ENCODE measurements at regions not wholly inside any gene's neighbourhood (a gene's known extent, or its start where the extent isn't known, plus 50 kb on each side); places are given as distances from the start of the nearest gene placed in this dataset.

DNA sequence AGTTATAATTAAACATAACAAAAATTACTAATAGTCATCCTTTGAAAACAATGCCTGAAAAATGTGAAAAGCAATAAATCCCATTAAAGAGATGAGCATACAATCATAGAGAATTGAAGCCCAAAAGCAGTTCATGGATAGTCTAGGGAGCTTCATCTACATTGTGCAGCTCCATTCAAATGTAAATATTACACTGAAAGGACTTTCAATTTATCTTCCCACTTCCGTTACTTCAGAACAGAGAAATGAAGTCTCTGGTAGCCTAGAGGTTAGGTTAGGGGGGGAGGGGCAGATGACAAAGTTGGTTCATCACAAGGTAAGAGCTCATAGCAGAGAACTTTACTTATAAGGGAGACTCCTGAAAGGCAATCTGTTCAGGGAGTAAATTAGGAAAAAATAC lies 126.6 kb upstream of the RGPD4 start:
- no peaks in the 10 kb centered on the region for H4K20me1 ChIP-seq (ENCODE audit: insufficient read depth, low read length)
- H3K9me3 ChIP-seq (replicated peaks in 1 of 2; ENCODE audit: control insufficient read depth in 1 of 2, insufficient read depth in 1 of 2, low read length in 2 of 2): no peaks in the 10 kb centered on the region
- Mint-ChIP-seq H3K4me3 (no peak overlapping the region), H3K27ac (no peak overlapping the region), H3K4me1 (no peaks in the 10 kb centered on the region), H3K27me3 (ENCODE audit: low read depth in 3 of 3) (no peaks in the 10 kb centered on the region), H3K36me3 (no peaks in the 10 kb centered on the region), H3K9me3 (peaks cover 0 to 3% (median 0%) of the 10 kb centered on the region in 7 donors)
- H3K4me1 ChIP-seq (ENCODE audit: control insufficient read depth in 1 of 2, insufficient read depth in 2 of 2, low read length in 2 of 2): no peaks in the 10 kb centered on the region
- no peaks in the 10 kb centered on the region for H3K27me3 ChIP-seq (ENCODE audit: control insufficient read depth in 2 of 2, insufficient read depth in 2 of 2, low read length in 2 of 2)
- H3K4me3 ChIP-seq (replicated peaks in 1 of 3; ENCODE audit: low read depth in 2 of 3, low read length in 3 of 3): no peak overlapping the region
- H3K79me2 ChIP-seq (ENCODE audit: insufficient read depth, low read length): no peaks in the 10 kb centered on the region
- no peak overlapping the region for H3K27ac ChIP-seq (ENCODE audit: low read depth in 1 of 2, low read length in 2 of 2)
- intact Hi-C loops (cut with micrococcal nuclease): no loop called here
- H2AFZ ChIP-seq (ENCODE audit: insufficient read depth, low read depth, low read length, poor library complexity, severe bottlenecking): no peak overlapping the region
- no peak for DNase-seq
- WGBS (ENCODE audit: insufficient coverage): no CpG with 5 or more reads among the region's 1 CpG
- TF ChIP-seq, protein P1, sequence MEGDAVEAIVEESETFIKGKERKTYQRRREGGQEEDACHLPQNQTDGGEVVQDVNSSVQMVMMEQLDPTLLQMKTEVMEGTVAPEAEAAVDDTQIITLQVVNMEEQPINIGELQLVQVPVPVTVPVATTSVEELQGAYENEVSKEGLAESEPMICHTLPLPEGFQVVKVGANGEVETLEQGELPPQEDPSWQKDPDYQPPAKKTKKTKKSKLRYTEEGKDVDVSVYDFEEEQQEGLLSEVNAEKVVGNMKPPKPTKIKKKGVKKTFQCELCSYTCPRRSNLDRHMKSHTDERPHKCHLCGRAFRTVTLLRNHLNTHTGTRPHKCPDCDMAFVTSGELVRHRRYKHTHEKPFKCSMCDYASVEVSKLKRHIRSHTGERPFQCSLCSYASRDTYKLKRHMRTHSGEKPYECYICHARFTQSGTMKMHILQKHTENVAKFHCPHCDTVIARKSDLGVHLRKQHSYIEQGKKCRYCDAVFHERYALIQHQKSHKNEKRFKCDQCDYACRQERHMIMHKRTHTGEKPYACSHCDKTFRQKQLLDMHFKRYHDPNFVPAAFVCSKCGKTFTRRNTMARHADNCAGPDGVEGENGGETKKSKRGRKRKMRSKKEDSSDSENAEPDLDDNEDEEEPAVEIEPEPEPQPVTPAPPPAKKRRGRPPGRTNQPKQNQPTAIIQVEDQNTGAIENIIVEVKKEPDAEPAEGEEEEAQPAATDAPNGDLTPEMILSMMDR (IDR thresholded peaks at IDR 0.05): no peak
- no peak overlapping the region for H3K4me2 ChIP-seq (replicated peaks; ENCODE audit: extremely low read depth, low read length, poor library complexity, severe bottlenecking)
- no peaks in the 10 kb centered on the region for H3K36me3 ChIP-seq (replicated peaks in 1 of 2; ENCODE audit: control insufficient read depth in 1 of 2, insufficient read depth in 2 of 2, low read length in 2 of 2)
- no peak overlapping the region for H3K9ac ChIP-seq (ENCODE audit: insufficient read depth, low read length, poor library complexity, severe bottlenecking)

DNA sequence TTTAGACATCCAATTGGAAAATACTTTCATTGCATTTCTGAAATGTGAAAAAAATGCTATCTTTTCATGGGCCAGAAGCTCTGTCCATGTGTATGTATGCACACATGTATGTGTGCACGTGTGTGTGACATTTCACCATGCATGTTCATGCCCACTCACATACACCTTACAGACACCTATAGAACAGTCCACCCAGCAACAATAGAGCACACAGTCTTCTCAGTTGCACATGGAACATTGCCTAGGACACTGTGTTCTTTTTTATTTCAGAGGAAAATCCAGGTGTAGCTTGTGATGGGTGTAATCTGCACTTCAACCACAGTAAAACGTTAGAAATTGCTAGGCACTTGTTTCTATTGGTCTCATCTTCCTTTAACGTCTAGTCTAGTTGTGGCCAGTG lies 114.8 kb upstream of the RGPD4 start:
- DNase-seq: no peak
- Mint-ChIP-seq H3K4me3 (no peak overlapping the region), H3K27me3 (ENCODE audit: low read depth in 3 of 3) (peaks cover 0 to 2% (median 0%) of the 10 kb centered on the region in 3 donors), H3K27ac (no peak overlapping the region), H3K4me1 (peaks cover 5% of the 10 kb centered on the region), H3K9me3 (peaks cover 0 to 7% (median 0%) of the 10 kb centered on the region in 7 donors), H3K36me3 (no peaks in the 10 kb centered on the region)
- TF ChIP-seq, protein P1 (IDR thresholded peaks at IDR 0.05): no peak
- Histone ChIP-seq H3K4me3 (replicated peaks in 1 of 3; ENCODE audit: low read depth in 2 of 3, low read length in 3 of 3) (no peak overlapping the region), H3K27ac (ENCODE audit: low read depth in 1 of 2, low read length in 2 of 2) (no peak overlapping the region), H2AFZ (ENCODE audit: insufficient read depth, low read depth, low read length, poor library complexity, severe bottlenecking) (no peak overlapping the region), H4K20me1 (ENCODE audit: insufficient read depth, low read length) (no peaks in the 10 kb centered on the region), H3K9ac (ENCODE audit: insufficient read depth, low read length, poor library complexity, severe bottlenecking) (no peak overlapping the region), H3K79me2 (ENCODE audit: insufficient read depth, low read length) (no peaks in the 10 kb centered on the region), H3K36me3 (replicated peaks in 1 of 2; ENCODE audit: control insufficient read depth in 1 of 2, insufficient read depth in 2 of 2, low read length in 2 of 2) (no peaks in the 10 kb centered on the region), H3K9me3 (replicated peaks in 1 of 2; ENCODE audit: control insufficient read depth in 1 of 2, insufficient read depth in 1 of 2, low read length in 2 of 2) (no peaks in the 10 kb centered on the region), H3K4me2 (replicated peaks; ENCODE audit: extremely low read depth, low read length, poor library complexity, severe bottlenecking) (no peak overlapping the region), H3K27me3 (ENCODE audit: control insufficient read depth in 2 of 2, insufficient read depth in 2 of 2, low read length in 2 of 2) (no peaks in the 10 kb centered on the region), H3K4me1 (ENCODE audit: control insufficient read depth in 1 of 2, insufficient read depth in 2 of 2, low read length in 2 of 2) (no peaks in the 10 kb centered on the region)
- WGBS (ENCODE audit: insufficient coverage): 83% methylated on average over 1 of the region's 3 CpGs
- intact Hi-C loops (cut with micrococcal nuclease): no loop called here

Data from CD14-positive monocyte (primary cell).